ENCODE measurements at regions not wholly inside any gene's neighbourhood (a gene's known extent, or its start where the extent isn't known, plus 50 kb on each side); places are given as distances from the start of the nearest gene placed in this dataset.

- TF ChIP-seq CTCF (IDR thresholded peaks at IDR 0.05) = no peak
- TF ChIP-seq POLR2A (IDR thresholded peaks at IDR 0.05) = no peak
These were observed 1460.6 kb upstream of the PCDH7 start for GRCh38 chr4:29259556-29259955.
